ENCODE measurements at regions not wholly inside any gene's neighbourhood (a gene's known extent, or its start where the extent isn't known, plus 50 kb on each side); places are given as distances from the start of the nearest gene placed in this dataset.

- TF ChIP-seq, protein P1, sequence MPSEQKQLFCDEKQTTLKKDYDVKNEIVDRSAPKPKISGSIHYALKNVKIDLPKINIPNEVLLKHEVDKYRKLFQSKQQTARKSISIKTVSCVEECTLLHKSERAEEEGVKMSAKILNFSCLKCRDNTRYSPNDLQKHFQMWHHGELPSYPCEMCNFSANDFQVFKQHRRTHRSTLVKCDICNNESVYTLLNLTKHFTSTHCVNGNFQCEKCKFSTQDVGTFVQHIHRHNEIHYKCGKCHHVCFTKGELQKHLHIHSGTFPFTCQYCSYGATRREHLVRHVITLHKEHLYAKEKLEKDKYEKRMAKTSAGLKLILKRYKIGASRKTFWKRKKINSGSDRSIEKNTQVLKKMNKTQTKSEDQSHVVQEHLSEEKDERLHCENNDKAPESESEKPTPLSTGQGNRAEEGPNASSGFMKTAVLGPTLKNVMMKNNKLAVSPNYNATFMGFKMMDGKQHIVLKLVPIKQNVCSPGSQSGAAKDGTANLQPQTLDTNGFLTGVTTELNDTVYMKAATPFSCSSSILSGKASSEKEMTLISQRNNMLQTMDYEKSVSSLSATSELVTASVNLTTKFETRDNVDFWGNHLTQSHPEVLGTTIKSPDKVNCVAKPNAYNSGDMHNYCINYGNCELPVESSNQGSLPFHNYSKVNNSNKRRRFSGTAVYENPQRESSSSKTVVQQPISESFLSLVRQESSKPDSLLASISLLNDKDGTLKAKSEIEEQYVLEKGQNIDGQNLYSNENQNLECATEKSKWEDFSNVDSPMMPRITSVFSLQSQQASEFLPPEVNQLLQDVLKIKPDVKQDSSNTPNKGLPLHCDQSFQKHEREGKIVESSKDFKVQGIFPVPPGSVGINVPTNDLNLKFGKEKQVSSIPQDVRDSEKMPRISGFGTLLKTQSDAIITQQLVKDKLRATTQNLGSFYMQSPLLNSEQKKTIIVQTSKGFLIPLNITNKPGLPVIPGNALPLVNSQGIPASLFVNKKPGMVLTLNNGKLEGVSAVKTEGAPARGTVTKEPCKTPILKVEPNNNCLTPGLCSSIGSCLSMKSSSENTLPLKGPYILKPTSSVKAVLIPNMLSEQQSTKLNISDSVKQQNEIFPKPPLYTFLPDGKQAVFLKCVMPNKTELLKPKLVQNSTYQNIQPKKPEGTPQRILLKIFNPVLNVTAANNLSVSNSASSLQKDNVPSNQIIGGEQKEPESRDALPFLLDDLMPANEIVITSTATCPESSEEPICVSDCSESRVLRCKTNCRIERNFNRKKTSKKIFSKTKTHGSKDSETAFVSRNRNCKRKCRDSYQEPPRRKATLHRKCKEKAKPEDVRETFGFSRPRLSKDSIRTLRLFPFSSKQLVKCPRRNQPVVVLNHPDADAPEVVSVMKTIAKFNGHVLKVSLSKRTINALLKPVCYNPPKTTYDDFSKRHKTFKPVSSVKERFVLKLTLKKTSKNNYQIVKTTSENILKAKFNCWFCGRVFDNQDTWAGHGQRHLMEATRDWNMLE (tag by site-specific recombination; conservative IDR thresholded peaks at IDR 0.05; ENCODE audit: low read depth), result no peak
- TF ChIP-seq KLF8 (tag by site-specific recombination; IDR thresholded peaks at IDR 0.05), result no peak
- no peak for TF ChIP-seq ZFHX2 (tag by site-specific recombination; conservative IDR thresholded peaks at IDR 0.05)
- TF ChIP-seq ZNF639 (tag by site-specific recombination; IDR thresholded peaks at IDR 0.05), result no peak
Observed at GRCh38 chr5:38641003-38641402, 84.6 kb upstream of the LIFR start (continued).

- no peak for TF ChIP-seq EGR2 (tag by site-specific recombination; IDR thresholded peaks at IDR 0.05; ENCODE audit: low read depth)
- TF ChIP-seq ZBTB1 (tag by site-specific recombination; IDR thresholded peaks at IDR 0.05), result no peak
- TF ChIP-seq MYNN (tag by site-specific recombination; IDR thresholded peaks at IDR 0.05; ENCODE audit: borderline replicate concordance), result no peak
- TF ChIP-seq ZFP37 (tag by site-specific recombination; IDR thresholded peaks at IDR 0.05), result no peak
- TF ChIP-seq SP2 (tag by site-specific recombination; IDR thresholded peaks at IDR 0.05), result no peak
- no peak for TF ChIP-seq ZNF274 (IDR thresholded peaks at IDR 0.05; ENCODE audit: low read length)
- no peak for TF ChIP-seq ZNF274 (tag by site-specific recombination; IDR thresholded peaks at IDR 0.05; ENCODE audit: borderline replicate concordance)
- Histone ChIP-seq H3K4me3 (ENCODE audit: low read depth, low read length) (no peak overlapping the region), H3K9me3 (ENCODE audit: control insufficient read depth, insufficient read depth, low read depth, low read length) (no peaks in the 10 kb centered on the region), H3K4me1 (ENCODE audit: control insufficient read depth, insufficient read depth, low read length) (no peaks in the 10 kb centered on the region), H3K36me3 (ENCODE audit: control insufficient read depth in 2 of 2, insufficient read depth in 1 of 2, low read length in 2 of 2) (no peaks in the 10 kb centered on the region), H3K27ac (ENCODE audit: extremely low read depth, low read depth, low read length) (no peak overlapping the region)
- POLR2A ChIA-PET, result interaction anchor here (0.6 kb wide), 1 partner anchor 1001 kb away, joined by 10 read pairs; no protein-coding TSS in a partner anchor
- CTCF ChIA-PET, result no interaction called here
Observed at GRCh38 chr5:38642189-38642911, 85.9 kb upstream of the LIFR start.

GRCh38 chr5:38643616-38644015 is 87.2 kb upstream of the LIFR start:
- Histone ChIP-seq H3K4me1 (ENCODE audit: control insufficient read depth, insufficient read depth, low read length) (no peaks in the 10 kb centered on the region), H3K36me3 (ENCODE audit: control insufficient read depth in 2 of 2, insufficient read depth in 1 of 2, low read length in 2 of 2) (no peaks in the 10 kb centered on the region), H3K4me3 (ENCODE audit: low read depth, low read length) (no peak overlapping the region), H3K9me3 (ENCODE audit: control insufficient read depth, insufficient read depth, low read depth, low read length) (no peaks in the 10 kb centered on the region), H3K27ac (ENCODE audit: extremely low read depth, low read depth, low read length) (no peak overlapping the region)
- TF ChIP-seq HOXD13 (CRISPR knock-in tag; IDR thresholded peaks at IDR 0.05; ENCODE audit: borderline replicate concordance) (no peak), ZBTB49 (tag by site-specific recombination; IDR thresholded peaks at IDR 0.05; ENCODE audit: low read depth) (no peak), ZNF677 (tag by site-specific recombination; IDR thresholded peaks at IDR 0.05) (no peak), ZNF670 (tag by site-specific recombination; IDR thresholded peaks at IDR 0.05; ENCODE audit: low read depth) (no peak), ZFP69B (tag by site-specific recombination; IDR thresholded peaks at IDR 0.05) (no peak)
- ChIA-PET CTCF (no interaction called here), POLR2A (no interaction called here)
